WTC11 (cell line): ENCODE measurements at regions not wholly inside any gene's neighbourhood (a gene's known extent, or its start where the extent isn't known, plus 50 kb on each side); places are given as distances from the start of the nearest gene placed in this dataset.

Experiments
- ATAC-seq: fragments of 200-7000 bp; cut with Tn5 transposase; 2 replicates; pipeline ENCODE4 v1.10.0; 2021; ENCODE audit warnings: mild to moderate bottlenecking, moderate library complexity
- CTCF ChIA-PET: fragments of 300-600 bp; sonication (Branson Sonifier 250); formaldehyde crosslinking; loops from one replicate; lab custom pipeline; 2021; ENCODE audit warnings: antibody characterized with exemption; lab: Charles Lee
- POLR2A ChIA-PET: fragments of 350-600 bp; sonication (Branson Sonifier 250); formaldehyde crosslinking; loops from one replicate; lab custom pipeline; 2021; ENCODE audit warnings: antibody characterized with exemption; lab: Charles Lee
- DNase-seq: peaks from one replicate; pipeline ENCODE4 v3.0.0; 2021; ENCODE audit warnings: low spot score
- H3K27ac Mint-ChIP-seq: 2 replicates; pipeline ENCODE4 v1.8.0; 2021; ENCODE audit warnings: mixed read lengths
- H3K27me3 Mint-ChIP-seq: 2 replicates; pipeline ENCODE4 v1.8.0; 2021; ENCODE audit warnings: low read depth, mild to moderate bottlenecking, moderate library complexity, mixed read lengths
- H3K36me3 Mint-ChIP-seq: 2 replicates; pipeline ENCODE4 v1.8.0; 2021; ENCODE audit warnings: mixed read lengths
- H3K4me1 Mint-ChIP-seq: 2 replicates; pipeline ENCODE4 v1.8.0; 2022; ENCODE audit warnings: mixed read lengths
- H3K4me3 Mint-ChIP-seq: 2 replicates; pipeline ENCODE4 v1.8.0; 2021; ENCODE audit warnings: mild to moderate bottlenecking, moderate library complexity, mixed read lengths
- H3K9me3 Mint-ChIP-seq: 2 replicates; pipeline ENCODE4 v1.8.0; 2021; ENCODE audit warnings: mixed read lengths
- CBFB ChIP-seq: sonication (generic); formaldehyde crosslinking; IDR thresholded peaks from 2 replicates; pipeline ENCODE4 v1.8.1; 2022; ENCODE audit warnings: mild to moderate bottlenecking, low read depth, missing genetic modification reagents
- CREB1 ChIP-seq: sonication (generic); formaldehyde crosslinking; IDR thresholded peaks from 2 replicates; pipeline ENCODE4 v1.8.0; 2023; ENCODE audit warnings: mild to moderate bottlenecking, missing genetic modification reagents
- CREM ChIP-seq: sonication (generic); formaldehyde crosslinking; IDR thresholded peaks from 2 replicates; pipeline ENCODE4 v1.8.1; 2022; ENCODE audit warnings: mild to moderate bottlenecking, missing genetic modification reagents, moderate library complexity
- ESRRA ChIP-seq: sonication (generic); formaldehyde crosslinking; IDR thresholded peaks from 2 replicates; pipeline ENCODE4 v1.8.1; 2022; ENCODE audit warnings: mild to moderate bottlenecking, missing genetic modification reagents, borderline replicate concordance
- ETV6 ChIP-seq: sonication (generic); formaldehyde crosslinking; IDR thresholded peaks from 2 replicates; pipeline ENCODE4 v1.8.1; 2022; ENCODE audit warnings: mild to moderate bottlenecking, missing genetic modification reagents
- FOXJ3 ChIP-seq: sonication (generic); formaldehyde crosslinking; IDR thresholded peaks from 2 replicates; pipeline ENCODE4 v1.9.0; 2021; ENCODE audit warnings: missing genetic modification reagents, mild to moderate bottlenecking, borderline replicate concordance
- GABPB1 ChIP-seq: sonication (generic); formaldehyde crosslinking; IDR thresholded peaks from 2 replicates; pipeline ENCODE4 v1.8.1; 2023; ENCODE audit warnings: mild to moderate bottlenecking, missing genetic modification reagents
- KAT7 ChIP-seq: sonication (generic); formaldehyde crosslinking; IDR thresholded peaks from 2 replicates; pipeline ENCODE4 v1.8.1; 2023; ENCODE audit warnings: missing genetic modification reagents, mild to moderate bottlenecking, borderline replicate concordance
- MXD4 ChIP-seq: fragments of 250-450 bp; sonication (Bioruptor Pico); IDR thresholded peaks from 2 replicates; pipeline ENCODE4 v1.8.0; 2021; ENCODE audit warnings: mild to moderate bottlenecking, moderate library complexity, borderline replicate concordance
- NFYB ChIP-seq: sonication (generic); formaldehyde crosslinking; conservative IDR thresholded peaks from 2 replicates; pipeline ENCODE4 v1.8.0; 2022; ENCODE audit warnings: low read depth, missing genetic modification reagents
- NR2C2 ChIP-seq: sonication (generic); formaldehyde crosslinking; IDR thresholded peaks from 2 replicates; pipeline ENCODE4 v1.8.0; 2022; ENCODE audit warnings: mild to moderate bottlenecking, missing genetic modification reagents
- SMAD3 ChIP-seq: sonication (generic); formaldehyde crosslinking; IDR thresholded peaks from 2 replicates; pipeline ENCODE4 v1.8.0; 2022; ENCODE audit warnings: missing genetic modification reagents, mild to moderate bottlenecking, borderline replicate concordance
- SMAD4 ChIP-seq: sonication (generic); formaldehyde crosslinking; IDR thresholded peaks from 2 replicates; pipeline ENCODE4 v1.8.0; 2022; ENCODE audit warnings: mild to moderate bottlenecking, missing genetic modification reagents
- SOX15 ChIP-seq: fragments of 250-450 bp; sonication (Bioruptor Pico); IDR thresholded peaks from 2 replicates; pipeline ENCODE4 v1.9.0; 2021; ENCODE audit warnings: mild to moderate bottlenecking
- ZNF138 ChIP-seq: sonication (generic); formaldehyde crosslinking; conservative IDR thresholded peaks from 2 replicates; pipeline ENCODE4 v1.8.1; 2022; ENCODE audit warnings: mild to moderate bottlenecking, moderate library complexity, missing genetic modification reagents
- ZNF219 ChIP-seq: sonication (generic); formaldehyde crosslinking; IDR thresholded peaks from 2 replicates; pipeline ENCODE4 v1.8.0; 2023; ENCODE audit warnings: missing genetic modification reagents, mild to moderate bottlenecking, borderline replicate concordance
- ZNF423 ChIP-seq: fragments of 250-450 bp; sonication (Bioruptor Pico); IDR thresholded peaks from 2 replicates; pipeline ENCODE4 v2.1.2; 2022; ENCODE audit warnings: mild to moderate bottlenecking, moderate library complexity
- TF ChIP-seq, protein P1 (sequence below): sonication (generic); formaldehyde crosslinking; IDR thresholded peaks from 2 replicates; pipeline ENCODE4 v1.8.1; 2022; ENCODE audit warnings: mild to moderate bottlenecking, moderate library complexity, missing genetic modification reagents
- TF ChIP-seq, protein P2 (sequence below): sonication (generic); formaldehyde crosslinking; IDR thresholded peaks from 2 replicates; pipeline ENCODE4 v1.8.0; 2022; ENCODE audit warnings: mild to moderate bottlenecking, missing genetic modification reagents
- TF ChIP-seq, protein P3 (sequence below): sonication (generic); formaldehyde crosslinking; conservative IDR thresholded peaks from 2 replicates; pipeline ENCODE4 v1.8.1; 2023; ENCODE audit warnings: mild to moderate bottlenecking, low read depth, missing genetic modification reagents, moderate library complexity
- TF ChIP-seq, protein P4 (sequence below): sonication (generic); formaldehyde crosslinking; IDR thresholded peaks from 2 replicates; pipeline ENCODE4 v1.8.1; 2023; ENCODE audit warnings: mild to moderate bottlenecking, moderate library complexity, missing genetic modification reagents
- TF ChIP-seq, protein P5 (sequence below): sonication (generic); formaldehyde crosslinking; IDR thresholded peaks from 2 replicates; pipeline ENCODE4 v1.8.1; 2023; ENCODE audit warnings: mild to moderate bottlenecking, missing genetic modification reagents, moderate library complexity
- TF ChIP-seq, protein P6 (sequence below): sonication (generic); formaldehyde crosslinking; IDR thresholded peaks from 2 replicates; pipeline ENCODE4 v1.8.1; 2022; ENCODE audit warnings: missing genetic modification reagents, borderline replicate concordance
- TF ChIP-seq, protein P7 (sequence below): sonication (generic); formaldehyde crosslinking; IDR thresholded peaks from 2 replicates; pipeline ENCODE4 v1.8.1; 2022; ENCODE audit warnings: low read depth, mild to moderate bottlenecking, moderate library complexity, missing genetic modification reagents, borderline replicate concordance

DNA sequence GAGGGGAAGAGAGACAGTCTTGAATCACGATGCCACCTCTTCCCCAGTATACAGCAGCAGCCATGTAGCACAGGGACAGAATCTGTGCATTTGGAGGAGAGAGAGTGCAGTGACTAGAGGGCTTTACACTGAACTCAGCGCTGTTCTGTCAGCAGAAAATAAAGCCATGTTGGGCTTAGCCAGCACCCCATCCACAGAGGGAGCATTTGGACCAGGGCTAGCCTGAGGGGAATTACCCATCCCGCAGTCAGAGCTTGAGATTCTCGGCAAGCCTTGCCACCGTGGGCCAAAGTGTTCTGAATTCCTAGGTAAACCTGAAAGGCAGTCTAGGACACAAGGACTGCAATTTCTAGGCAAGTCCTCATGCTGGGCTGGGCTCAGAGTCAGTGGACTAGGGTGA, 120.4 kb upstream of the CNOT2 start:
- H3K36me3 Mint-ChIP-seq: no peaks in the 10 kb centered on the region
- no peaks in the 10 kb centered on the region for H3K4me1 Mint-ChIP-seq
- DNase-seq (no peak), ATAC-seq (peak; percentile 39)
- CTCF ChIA-PET: no interaction called here
- TF ChIP-seq, protein P1, sequence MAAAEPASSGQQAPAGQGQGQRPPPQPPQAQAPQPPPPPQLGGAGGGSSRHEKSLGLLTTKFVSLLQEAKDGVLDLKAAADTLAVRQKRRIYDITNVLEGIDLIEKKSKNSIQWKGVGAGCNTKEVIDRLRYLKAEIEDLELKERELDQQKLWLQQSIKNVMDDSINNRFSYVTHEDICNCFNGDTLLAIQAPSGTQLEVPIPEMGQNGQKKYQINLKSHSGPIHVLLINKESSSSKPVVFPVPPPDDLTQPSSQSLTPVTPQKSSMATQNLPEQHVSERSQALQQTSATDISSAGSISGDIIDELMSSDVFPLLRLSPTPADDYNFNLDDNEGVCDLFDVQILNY (CRISPR knock-in tag): no peak
- TF ChIP-seq ZNF423 (CRISPR knock-in tag) (no peak), FOXJ3 (CRISPR knock-in tag) (no peak), ETV6 (no peak), NR2C2 (CRISPR knock-in tag) (no peak)
- TF ChIP-seq, protein P2, sequence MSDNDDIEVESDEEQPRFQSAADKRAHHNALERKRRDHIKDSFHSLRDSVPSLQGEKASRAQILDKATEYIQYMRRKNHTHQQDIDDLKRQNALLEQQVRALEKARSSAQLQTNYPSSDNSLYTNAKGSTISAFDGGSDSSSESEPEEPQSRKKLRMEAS (CRISPR knock-in tag): no peak
- TF ChIP-seq, protein P3, sequence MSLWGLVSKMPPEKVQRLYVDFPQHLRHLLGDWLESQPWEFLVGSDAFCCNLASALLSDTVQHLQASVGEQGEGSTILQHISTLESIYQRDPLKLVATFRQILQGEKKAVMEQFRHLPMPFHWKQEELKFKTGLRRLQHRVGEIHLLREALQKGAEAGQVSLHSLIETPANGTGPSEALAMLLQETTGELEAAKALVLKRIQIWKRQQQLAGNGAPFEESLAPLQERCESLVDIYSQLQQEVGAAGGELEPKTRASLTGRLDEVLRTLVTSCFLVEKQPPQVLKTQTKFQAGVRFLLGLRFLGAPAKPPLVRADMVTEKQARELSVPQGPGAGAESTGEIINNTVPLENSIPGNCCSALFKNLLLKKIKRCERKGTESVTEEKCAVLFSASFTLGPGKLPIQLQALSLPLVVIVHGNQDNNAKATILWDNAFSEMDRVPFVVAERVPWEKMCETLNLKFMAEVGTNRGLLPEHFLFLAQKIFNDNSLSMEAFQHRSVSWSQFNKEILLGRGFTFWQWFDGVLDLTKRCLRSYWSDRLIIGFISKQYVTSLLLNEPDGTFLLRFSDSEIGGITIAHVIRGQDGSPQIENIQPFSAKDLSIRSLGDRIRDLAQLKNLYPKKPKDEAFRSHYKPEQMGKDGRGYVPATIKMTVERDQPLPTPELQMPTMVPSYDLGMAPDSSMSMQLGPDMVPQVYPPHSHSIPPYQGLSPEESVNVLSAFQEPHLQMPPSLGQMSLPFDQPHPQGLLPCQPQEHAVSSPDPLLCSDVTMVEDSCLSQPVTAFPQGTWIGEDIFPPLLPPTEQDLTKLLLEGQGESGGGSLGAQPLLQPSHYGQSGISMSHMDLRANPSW (CRISPR knock-in tag): no peak
- no peak overlapping the region for H3K27ac Mint-ChIP-seq
- H3K4me3 Mint-ChIP-seq: no peak overlapping the region
- POLR2A ChIA-PET: no interaction called here
- H3K9me3 Mint-ChIP-seq: peaks cover 5% of the 10 kb centered on the region
- H3K27me3 Mint-ChIP-seq: no peaks in the 10 kb centered on the region

DNA sequence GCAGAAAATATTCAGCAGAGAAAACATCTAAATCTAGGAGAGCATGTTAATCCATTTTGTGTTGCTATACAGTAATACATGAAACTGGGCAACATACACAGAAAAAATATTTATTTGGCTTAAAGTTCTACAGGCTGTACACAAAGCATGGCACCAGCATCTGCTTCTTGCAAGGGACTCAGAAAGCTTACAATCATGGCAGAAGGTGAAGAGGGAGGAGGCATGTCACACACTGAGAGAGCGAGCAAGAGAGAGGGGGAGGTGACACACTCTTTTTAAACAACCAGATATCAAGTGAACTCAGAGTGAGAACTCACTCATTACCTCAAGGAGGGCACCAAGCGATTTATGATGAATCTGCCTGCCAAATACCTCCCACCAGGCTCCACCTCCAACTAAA, 94.2 kb upstream of the CNOT2 start:
- peaks cover 4% of the 10 kb centered on the region; the same call in 1 of the 2 replicates for H3K4me1 Mint-ChIP-seq
- TF ChIP-seq ZNF138 (CRISPR knock-in tag) (no peak), CREB1 (CRISPR knock-in tag) (no peak), CBFB (no peak)
- no peak overlapping the region for H3K4me3 Mint-ChIP-seq
- ATAC-seq (no peak), DNase-seq (no peak)
- CTCF ChIA-PET: no interaction called here
- H3K36me3 Mint-ChIP-seq: peaks cover 21% of the 10 kb centered on the region
- H3K27me3 Mint-ChIP-seq: no peaks in the 10 kb centered on the region
- no peak overlapping the region for H3K27ac Mint-ChIP-seq
- peaks cover 34% of the 10 kb centered on the region for H3K9me3 Mint-ChIP-seq
- POLR2A ChIA-PET: no interaction called here

DNA sequence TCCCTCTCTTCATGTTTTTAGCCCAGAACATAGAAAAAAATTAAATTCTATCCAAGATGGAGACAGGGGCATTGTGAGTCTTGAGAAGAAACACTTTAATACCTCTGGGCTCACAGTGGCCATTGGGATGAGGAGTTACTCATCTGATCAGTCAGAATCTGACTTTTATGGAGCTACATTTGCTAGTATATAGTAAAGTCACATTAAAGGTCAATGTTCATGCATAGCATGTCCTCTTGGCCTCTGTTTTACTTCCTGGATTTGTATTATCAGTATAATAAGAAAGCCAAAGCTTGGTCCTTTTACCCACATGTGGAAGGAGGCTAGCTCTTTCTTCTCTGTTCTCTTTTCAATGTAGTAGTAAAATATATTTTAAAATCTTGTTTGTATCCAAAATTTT, 93.6 kb upstream of the CNOT2 start:
- H3K27me3 Mint-ChIP-seq: no peaks in the 10 kb centered on the region
- no peak for ATAC-seq
- no peak overlapping the region for H3K27ac Mint-ChIP-seq
- no peak for DNase-seq
- CTCF ChIA-PET: no interaction called here
- POLR2A ChIA-PET: no interaction called here
- peaks cover 4% of the 10 kb centered on the region; the same call in 1 of the 2 replicates for H3K4me1 Mint-ChIP-seq
- H3K4me3 Mint-ChIP-seq: no peak overlapping the region
- H3K36me3 Mint-ChIP-seq: peaks cover 25% of the 10 kb centered on the region
- H3K9me3 Mint-ChIP-seq: peaks cover 39% of the 10 kb centered on the region
- TF ChIP-seq, protein P4, sequence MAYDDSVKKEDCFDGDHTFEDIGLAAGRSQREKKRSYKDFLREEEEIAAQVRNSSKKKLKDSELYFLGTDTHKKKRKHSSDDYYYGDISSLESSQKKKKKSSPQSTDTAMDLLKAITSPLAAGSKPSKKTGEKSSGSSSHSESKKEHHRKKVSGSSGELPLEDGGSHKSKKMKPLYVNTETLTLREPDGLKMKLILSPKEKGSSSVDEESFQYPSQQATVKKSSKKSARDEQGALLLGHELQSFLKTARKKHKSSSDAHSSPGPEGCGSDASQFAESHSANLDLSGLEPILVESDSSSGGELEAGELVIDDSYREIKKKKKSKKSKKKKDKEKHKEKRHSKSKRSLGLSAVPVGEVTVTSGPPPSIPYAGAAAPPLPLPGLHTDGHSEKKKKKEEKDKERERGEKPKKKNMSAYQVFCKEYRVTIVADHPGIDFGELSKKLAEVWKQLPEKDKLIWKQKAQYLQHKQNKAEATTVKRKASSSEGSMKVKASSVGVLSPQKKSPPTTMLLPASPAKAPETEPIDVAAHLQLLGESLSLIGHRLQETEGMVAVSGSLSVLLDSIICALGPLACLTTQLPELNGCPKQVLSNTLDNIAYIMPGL (CRISPR knock-in tag): no peak
- TF ChIP-seq SMAD4 (CRISPR knock-in tag) (no peak), ZNF219 (CRISPR knock-in tag) (no peak), ESRRA (CRISPR knock-in tag) (no peak), GABPB1 (CRISPR knock-in tag) (no peak), SMAD3 (CRISPR knock-in tag) (no peak), SOX15 (CRISPR knock-in tag) (no peak), ZNF423 (CRISPR knock-in tag) (no peak), KAT7 (CRISPR knock-in tag) (no peak), NFYB (no peak), MXD4 (CRISPR knock-in tag) (no peak), CREM (CRISPR knock-in tag) (no peak)
- TF ChIP-seq, protein P5, sequence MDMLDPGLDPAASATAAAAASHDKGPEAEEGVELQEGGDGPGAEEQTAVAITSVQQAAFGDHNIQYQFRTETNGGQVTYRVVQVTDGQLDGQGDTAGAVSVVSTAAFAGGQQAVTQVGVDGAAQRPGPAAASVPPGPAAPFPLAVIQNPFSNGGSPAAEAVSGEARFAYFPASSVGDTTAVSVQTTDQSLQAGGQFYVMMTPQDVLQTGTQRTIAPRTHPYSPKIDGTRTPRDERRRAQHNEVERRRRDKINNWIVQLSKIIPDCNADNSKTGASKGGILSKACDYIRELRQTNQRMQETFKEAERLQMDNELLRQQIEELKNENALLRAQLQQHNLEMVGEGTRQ: no peak
- TF ChIP-seq, protein P6, sequence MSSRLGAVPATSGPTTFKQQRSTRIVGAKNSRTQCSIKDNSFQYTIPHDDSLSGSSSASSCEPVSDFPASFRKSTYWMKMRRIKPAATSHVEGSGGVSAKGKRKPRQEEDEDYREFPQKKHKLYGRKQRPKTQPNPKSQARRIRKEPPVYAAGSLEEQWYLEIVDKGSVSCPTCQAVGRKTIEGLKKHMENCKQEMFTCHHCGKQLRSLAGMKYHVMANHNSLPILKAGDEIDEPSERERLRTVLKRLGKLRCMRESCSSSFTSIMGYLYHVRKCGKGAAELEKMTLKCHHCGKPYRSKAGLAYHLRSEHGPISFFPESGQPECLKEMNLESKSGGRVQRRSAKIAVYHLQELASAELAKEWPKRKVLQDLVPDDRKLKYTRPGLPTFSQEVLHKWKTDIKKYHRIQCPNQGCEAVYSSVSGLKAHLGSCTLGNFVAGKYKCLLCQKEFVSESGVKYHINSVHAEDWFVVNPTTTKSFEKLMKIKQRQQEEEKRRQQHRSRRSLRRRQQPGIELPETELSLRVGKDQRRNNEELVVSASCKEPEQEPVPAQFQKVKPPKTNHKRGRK: no peak
- TF ChIP-seq, protein P7, sequence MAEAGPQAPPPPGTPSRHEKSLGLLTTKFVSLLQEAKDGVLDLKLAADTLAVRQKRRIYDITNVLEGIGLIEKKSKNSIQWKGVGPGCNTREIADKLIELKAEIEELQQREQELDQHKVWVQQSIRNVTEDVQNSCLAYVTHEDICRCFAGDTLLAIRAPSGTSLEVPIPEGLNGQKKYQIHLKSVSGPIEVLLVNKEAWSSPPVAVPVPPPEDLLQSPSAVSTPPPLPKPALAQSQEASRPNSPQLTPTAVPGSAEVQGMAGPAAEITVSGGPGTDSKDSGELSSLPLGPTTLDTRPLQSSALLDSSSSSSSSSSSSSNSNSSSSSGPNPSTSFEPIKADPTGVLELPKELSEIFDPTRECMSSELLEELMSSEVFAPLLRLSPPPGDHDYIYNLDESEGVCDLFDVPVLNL (CRISPR knock-in tag): no peak
